GM12865 (cell line): ENCODE measurements at regions not wholly inside any gene's neighbourhood (a gene's known extent, or its start where the extent isn't known, plus 50 kb on each side); places are given as distances from the start of the nearest gene placed in this dataset.

Source experiments
- DNase-seq: peaks from one replicate; pipeline ENCODE4 v3.0.0; 2010; ENCODE audit warnings: low read depth
- H3K4me3 ChIP-seq: 2 replicates; pipeline ENCODE4 v1.5.1; 2011; ENCODE audit warnings: mild to moderate bottlenecking, low read depth, low read length, control low read depth
- TF ChIP-seq, protein P1 (sequence below): IDR thresholded peaks from 2 replicates; pipeline ENCODE4 v1.5.1; 2011; ENCODE audit warnings: low read length, control low read depth, low read depth, inconsistent platforms; ENCODE audit not compliant: insufficient read depth; ENCODE audit errors: missing control alignments

DNA sequence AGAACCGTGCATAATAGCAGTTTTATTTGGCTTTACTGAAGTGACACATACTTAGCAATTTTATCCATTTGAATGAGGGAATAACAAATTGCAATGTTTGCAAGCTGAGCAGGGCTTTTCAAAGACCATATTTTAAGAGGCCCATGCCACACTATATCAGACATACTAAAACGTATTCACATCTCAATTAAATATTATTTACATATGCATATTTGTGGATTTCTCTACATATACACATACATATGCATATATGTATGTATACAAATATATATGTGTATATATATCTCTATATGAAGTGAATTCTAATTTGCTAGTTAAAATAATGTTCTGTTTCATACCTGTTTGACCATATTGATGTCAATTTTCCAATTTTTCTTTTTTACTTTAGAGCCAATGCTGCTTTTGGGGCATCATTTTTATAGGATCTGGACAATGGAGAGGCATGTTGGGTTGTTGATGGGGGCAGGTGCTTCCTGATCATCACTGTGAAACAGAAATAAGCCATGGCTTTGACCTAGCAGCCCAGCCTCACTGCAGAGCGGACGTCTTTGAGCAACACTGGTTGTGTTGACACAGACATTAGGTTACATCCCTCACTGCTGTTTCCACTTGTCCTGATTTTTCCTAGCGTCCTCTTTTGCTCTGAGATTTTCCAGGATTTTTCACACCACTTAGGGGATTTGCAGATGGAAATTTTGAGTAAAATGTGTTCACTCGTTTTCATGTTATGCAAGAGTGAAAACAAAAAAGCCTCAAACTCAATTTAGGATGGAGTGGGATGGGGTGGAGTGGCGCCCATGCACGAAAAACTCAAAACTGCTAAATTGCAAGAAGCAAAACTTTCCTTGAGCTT is 56.9 kb downstream of the RDH14 start:
- no peak overlapping the region for H3K4me3 ChIP-seq
- DNase-seq = no peak
- TF ChIP-seq, protein P1, sequence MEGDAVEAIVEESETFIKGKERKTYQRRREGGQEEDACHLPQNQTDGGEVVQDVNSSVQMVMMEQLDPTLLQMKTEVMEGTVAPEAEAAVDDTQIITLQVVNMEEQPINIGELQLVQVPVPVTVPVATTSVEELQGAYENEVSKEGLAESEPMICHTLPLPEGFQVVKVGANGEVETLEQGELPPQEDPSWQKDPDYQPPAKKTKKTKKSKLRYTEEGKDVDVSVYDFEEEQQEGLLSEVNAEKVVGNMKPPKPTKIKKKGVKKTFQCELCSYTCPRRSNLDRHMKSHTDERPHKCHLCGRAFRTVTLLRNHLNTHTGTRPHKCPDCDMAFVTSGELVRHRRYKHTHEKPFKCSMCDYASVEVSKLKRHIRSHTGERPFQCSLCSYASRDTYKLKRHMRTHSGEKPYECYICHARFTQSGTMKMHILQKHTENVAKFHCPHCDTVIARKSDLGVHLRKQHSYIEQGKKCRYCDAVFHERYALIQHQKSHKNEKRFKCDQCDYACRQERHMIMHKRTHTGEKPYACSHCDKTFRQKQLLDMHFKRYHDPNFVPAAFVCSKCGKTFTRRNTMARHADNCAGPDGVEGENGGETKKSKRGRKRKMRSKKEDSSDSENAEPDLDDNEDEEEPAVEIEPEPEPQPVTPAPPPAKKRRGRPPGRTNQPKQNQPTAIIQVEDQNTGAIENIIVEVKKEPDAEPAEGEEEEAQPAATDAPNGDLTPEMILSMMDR = no peak

GRCh38 chr2:18502142-18502541 is 58.3 kb downstream of the RDH14 start:
- H3K4me3 ChIP-seq = no peak overlapping the region
- TF ChIP-seq, protein P1 = no peak
- DNase-seq = no peak

- TF ChIP-seq, protein P1 = no peak
- DNase-seq = no peak
These were observed 58.7 kb downstream of the RDH14 start for GRCh38 chr2:18501729-18502128.

GRCh38 chr2:18501156-18501555 is 59.3 kb downstream of the RDH14 start:
- TF ChIP-seq, protein P1 = no peak
- H3K4me3 ChIP-seq = no peak overlapping the region
- no peak for DNase-seq

More at GRCh38 chr2:18501729-18502128, 58.7 kb downstream of the RDH14 start:
- no peak overlapping the region for H3K4me3 ChIP-seq

DNA sequence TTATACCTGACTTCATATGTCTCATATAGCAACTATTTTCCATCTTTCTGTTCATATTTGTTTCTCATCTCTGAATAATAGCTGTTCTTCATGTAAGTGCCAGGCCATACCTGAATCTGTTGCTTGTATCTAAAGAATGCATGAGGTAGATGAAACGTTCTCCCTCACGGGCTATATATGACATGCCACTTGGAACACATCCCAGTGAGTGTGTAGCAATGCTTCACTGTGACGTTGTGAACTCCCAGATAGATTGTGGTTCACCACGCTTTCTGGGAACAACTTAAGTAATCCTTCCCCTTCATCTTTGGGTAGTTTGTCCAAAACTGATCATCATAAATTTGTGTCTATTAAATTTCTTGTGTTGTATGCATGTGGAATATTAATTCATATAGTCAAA is 60.1 kb downstream of the RDH14 start:
- no peak overlapping the region for H3K4me3 ChIP-seq
- no peak for DNase-seq
- TF ChIP-seq, protein P1 = no peak

- DNase-seq = no peak
- H3K4me3 ChIP-seq = no peak overlapping the region
- TF ChIP-seq, protein P1 = no peak
These were observed 61.9 kb downstream of the RDH14 start for GRCh38 chr2:18498531-18498930.

- TF ChIP-seq, protein P1 = no peak
- DNase-seq = no peak
- H3K4me3 ChIP-seq = no peak overlapping the region
These were observed 63.9 kb downstream of the RDH14 start for GRCh38 chr2:18496516-18496915.
